Colonic mucosa (tissue), 4 donors: ENCODE measurements at regions not wholly inside any gene's neighbourhood (a gene's known extent, or its start where the extent isn't known, plus 50 kb on each side); places are given as distances from the start of the nearest gene placed in this dataset.
"Not testable (repeated sequence)": the region's sequence is repeated elsewhere in the genome, so short reads cannot be mapped to it uniquely, and the experiment has no call there.

ENCODE experiments used
- DNase-seq: peaks from one replicate; pipeline ENCODE4 v3.0.0-alpha.2; 2020
- H3K27ac ChIP-seq: fragments of 200-600 bp; one replicate; pipeline ENCODE4 v1.8.0; 2021
- H3K27me3 ChIP-seq: fragments of 200-600 bp; one replicate; pipeline ENCODE4 v1.8.0; 2021
- H3K36me3 ChIP-seq: fragments of 200-600 bp; one replicate; pipeline ENCODE4 v1.8.0; 2021
- H3K4me1 ChIP-seq: fragments of 200-600 bp; one replicate; pipeline ENCODE4 v1.8.0; 2021; ENCODE audit warnings: mild to moderate bottlenecking
- H3K4me3 ChIP-seq: fragments of 200-600 bp; one replicate; pipeline ENCODE4 v1.8.0; 2021
- H3K9ac ChIP-seq, 2 donors: one replicate each; pipeline ENCODE4 v1.7.0; 2013; ENCODE audit warnings: control low read depth in 2 of 2, low read depth in 2 of 2, low read length in 2 of 2
- H3K9me3 ChIP-seq: fragments of 200-600 bp; one replicate; pipeline ENCODE4 v1.8.0; 2021
- intact Hi-C: fragments of 100-400 bp; cut with DNase I; formaldehyde crosslinking; loops from one replicate; pipeline ENCODE4 v1.14.1; 2022
- TF ChIP-seq, protein P1 (sequence below): fragments of 200-600 bp; IDR thresholded peaks from one replicate; pipeline ENCODE4 v1.8.0; 2022; ENCODE audit warnings: antibody characterized with exemption, mild to moderate bottlenecking
- donor health status: healthy.
- donor health status: DM: no; HTN: no; CAD: no.
- donor health status: DM: no; HTN: no; CAD: no.

DNA sequence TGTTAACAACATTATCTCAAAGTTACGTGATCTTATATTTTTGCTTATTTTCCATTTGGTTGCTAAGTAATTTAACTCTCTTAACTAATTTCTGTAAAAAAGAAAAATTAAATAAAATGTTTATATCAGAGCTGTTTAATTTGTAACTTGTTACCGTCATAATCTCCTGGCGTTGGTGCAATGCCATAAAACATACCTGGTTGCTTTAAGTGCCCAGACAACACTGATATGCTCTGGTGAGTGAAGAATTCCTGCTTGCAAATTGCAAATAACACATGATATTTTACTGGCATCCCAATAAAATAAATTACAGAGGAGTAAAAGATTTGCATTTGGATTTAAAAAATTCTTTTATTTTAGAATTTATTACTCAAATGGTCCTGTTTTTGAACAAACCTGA is 640.1 kb upstream of the MIS18BP1 start:
- intact Hi-C loops, result no loop called here
- Histone ChIP-seq H3K36me3 (no peaks in the 10 kb centered on the region), H3K4me1 (peaks cover 8% of the 10 kb centered on the region), H3K9ac (no peak overlapping the region), H3K9me3 (no peaks in the 10 kb centered on the region), H3K4me3 (no peak overlapping the region), H3K27ac (peak overlapping the region; percentile 32), H3K27me3 (no peaks in the 10 kb centered on the region)
- TF ChIP-seq, protein P1, sequence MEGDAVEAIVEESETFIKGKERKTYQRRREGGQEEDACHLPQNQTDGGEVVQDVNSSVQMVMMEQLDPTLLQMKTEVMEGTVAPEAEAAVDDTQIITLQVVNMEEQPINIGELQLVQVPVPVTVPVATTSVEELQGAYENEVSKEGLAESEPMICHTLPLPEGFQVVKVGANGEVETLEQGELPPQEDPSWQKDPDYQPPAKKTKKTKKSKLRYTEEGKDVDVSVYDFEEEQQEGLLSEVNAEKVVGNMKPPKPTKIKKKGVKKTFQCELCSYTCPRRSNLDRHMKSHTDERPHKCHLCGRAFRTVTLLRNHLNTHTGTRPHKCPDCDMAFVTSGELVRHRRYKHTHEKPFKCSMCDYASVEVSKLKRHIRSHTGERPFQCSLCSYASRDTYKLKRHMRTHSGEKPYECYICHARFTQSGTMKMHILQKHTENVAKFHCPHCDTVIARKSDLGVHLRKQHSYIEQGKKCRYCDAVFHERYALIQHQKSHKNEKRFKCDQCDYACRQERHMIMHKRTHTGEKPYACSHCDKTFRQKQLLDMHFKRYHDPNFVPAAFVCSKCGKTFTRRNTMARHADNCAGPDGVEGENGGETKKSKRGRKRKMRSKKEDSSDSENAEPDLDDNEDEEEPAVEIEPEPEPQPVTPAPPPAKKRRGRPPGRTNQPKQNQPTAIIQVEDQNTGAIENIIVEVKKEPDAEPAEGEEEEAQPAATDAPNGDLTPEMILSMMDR, result no peak
- peak; percentile 27 for DNase-seq

DNA sequence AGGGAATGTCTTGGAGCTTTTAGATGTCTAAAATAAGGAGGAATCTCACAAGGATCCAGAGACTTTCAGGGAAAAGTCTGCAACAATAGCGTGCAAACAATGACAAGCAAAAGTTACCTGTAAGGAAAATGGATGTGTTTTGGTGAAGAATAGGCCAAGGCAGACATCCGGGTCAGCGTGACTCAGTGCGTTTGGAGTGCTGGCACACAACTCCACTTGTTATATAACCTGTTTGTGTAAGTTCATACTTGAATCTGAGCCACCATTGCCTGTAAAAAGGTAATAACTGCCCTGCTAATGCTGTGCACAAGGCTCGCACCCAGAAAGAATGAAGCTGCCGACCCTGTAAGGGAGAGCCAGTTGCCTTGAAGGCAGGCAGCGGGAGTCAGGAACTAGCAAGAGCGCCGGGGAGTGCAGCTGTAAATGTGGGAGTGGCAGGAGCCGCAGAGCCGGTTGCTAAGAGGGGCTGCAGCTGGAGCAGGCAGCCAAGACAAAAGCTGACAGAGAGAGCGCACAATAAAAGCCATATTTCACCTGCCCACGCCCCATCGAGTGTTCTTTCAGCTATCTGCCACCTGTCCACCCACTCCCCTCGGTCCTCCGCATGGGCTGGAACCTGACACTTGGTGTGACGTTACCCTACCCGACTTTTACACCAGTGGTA is 638.5 kb upstream of the MIS18BP1 start:
- Histone ChIP-seq H3K36me3 (no peaks in the 10 kb centered on the region), H3K27me3 (no peaks in the 10 kb centered on the region), H3K9me3 (no peaks in the 10 kb centered on the region), H3K27ac (peak overlapping the region; percentile 52), H3K4me1 (peaks cover 8% of the 10 kb centered on the region), H3K9ac (peak overlapping the region in 1 of 2 donors; percentile 19), H3K4me3 (no peak overlapping the region)
- peak; percentile 67 for DNase-seq
- TF ChIP-seq, protein P1, result no peak
- intact Hi-C loops, result no loop called here

DNA sequence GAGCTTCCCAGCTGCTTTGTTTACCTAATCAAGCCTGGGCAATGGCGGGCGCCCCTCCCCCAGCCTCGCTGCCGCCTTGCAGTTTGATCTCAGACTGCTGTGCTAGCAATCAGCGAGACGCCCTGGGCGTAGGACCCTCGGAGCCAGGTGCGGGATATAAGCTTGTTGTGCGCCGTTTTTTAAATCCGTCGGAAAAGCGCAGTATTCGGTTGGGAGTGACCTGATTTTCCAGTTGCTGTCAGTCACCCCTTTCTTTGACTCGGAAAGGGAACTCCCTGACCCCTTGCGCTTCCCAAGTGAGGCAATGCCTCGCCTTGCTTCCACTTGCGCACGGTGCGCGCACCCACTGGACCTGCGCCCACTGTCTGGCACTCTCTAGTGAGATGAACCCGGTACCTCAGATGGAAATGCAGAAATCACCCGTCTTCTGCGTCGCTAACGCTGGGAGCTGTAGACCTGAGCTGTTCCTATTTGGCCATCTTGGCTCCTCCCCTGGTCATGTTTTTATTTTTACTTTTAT is 635.8 kb upstream of the MIS18BP1 start:
- H3K4me3 ChIP-seq, H3K9ac ChIP-seq, H3K36me3 ChIP-seq, H3K27ac ChIP-seq, H3K27me3 ChIP-seq, intact Hi-C loops, H3K4me1 ChIP-seq, DNase-seq, H3K9me3 ChIP-seq: not testable (repeated sequence)

DNA sequence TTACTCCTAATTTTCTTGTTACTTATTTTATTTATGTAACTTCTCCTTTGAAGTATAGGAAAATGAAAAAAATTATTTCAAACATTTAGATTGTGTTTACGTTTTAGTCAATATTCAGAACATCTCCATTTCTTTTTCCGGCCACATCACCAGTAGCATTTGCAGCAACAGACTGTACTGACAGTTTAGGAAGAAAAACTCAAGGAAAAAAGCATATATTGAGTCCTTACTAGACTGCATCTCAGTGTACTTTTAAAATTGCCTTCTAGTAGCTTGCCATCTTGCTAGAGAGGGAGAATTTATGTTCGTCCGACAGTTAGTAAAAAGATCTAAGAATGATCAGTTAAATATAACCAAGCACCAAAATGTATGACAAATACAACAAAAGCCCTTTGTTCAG is 625.0 kb upstream of the MIS18BP1 start:
- no peaks in the 10 kb centered on the region for H3K36me3 ChIP-seq
- no peaks in the 10 kb centered on the region for H3K9me3 ChIP-seq
- no peak overlapping the region for H3K27ac ChIP-seq
- H3K4me3 ChIP-seq, result no peak overlapping the region
- no peak overlapping the region for H3K9ac ChIP-seq
- no peaks in the 10 kb centered on the region for H3K4me1 ChIP-seq
- intact Hi-C loops, result no loop called here
- TF ChIP-seq, protein P1, result no peak
- no peak for DNase-seq
- H3K27me3 ChIP-seq, result no peaks in the 10 kb centered on the region

DNA sequence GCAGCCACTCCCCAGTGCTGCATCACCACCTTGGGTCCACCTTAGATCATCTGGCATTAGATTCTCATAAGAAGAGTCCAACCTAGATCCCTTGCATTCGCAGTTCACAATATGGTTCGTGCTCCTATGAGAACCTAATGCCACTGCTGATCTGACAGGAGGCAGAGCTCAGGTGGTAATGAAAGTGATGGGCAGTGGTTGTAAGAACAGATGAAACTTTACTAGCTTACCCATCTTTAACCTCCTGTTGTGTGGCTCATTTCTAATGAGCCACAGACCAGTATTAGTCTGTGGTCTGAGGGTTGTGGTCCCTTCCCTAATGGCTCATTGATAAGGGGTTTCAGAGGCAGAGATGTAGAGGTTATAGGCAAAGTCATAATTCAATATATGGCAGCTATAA is 615.9 kb upstream of the MIS18BP1 start:
- DNase-seq, result no peak
- H3K36me3 ChIP-seq, result no peaks in the 10 kb centered on the region
- no peaks in the 10 kb centered on the region for H3K4me1 ChIP-seq
- H3K9ac ChIP-seq, result no peak overlapping the region
- H3K27me3 ChIP-seq, result no peaks in the 10 kb centered on the region
- no peak overlapping the region for H3K4me3 ChIP-seq
- no peak overlapping the region for H3K27ac ChIP-seq
- H3K9me3 ChIP-seq, result no peaks in the 10 kb centered on the region
- TF ChIP-seq, protein P1, result no peak
- intact Hi-C loops, result no loop called here

DNA sequence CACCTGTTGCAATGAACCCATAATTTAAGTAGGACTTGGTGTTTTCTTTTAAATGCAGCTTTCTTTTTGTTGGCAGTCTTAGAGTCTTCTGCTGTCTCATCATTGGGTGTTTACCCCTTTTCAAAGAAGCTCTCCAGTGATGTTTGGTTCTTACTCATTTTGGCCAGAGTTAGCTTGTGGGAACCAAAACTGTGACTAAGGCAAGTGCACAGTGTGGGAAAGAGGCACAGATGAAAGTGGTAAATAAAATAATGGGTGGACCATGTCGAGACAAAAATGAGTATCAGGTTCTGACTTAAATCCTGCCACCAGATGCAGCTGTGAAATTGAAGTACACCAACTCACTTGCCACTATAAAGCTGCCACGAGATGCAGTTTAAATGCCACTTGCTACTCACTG is 615.4 kb upstream of the MIS18BP1 start:
- H3K4me1 ChIP-seq, result no peaks in the 10 kb centered on the region
- H3K4me3 ChIP-seq, result no peak overlapping the region
- no peaks in the 10 kb centered on the region for H3K36me3 ChIP-seq
- H3K27me3 ChIP-seq, result no peaks in the 10 kb centered on the region
- no peaks in the 10 kb centered on the region for H3K9me3 ChIP-seq
- no peak overlapping the region for H3K27ac ChIP-seq
- TF ChIP-seq, protein P1, result no peak
- no peak for DNase-seq
- intact Hi-C loops, result no loop called here
- H3K9ac ChIP-seq, result no peak overlapping the region
